OCI-LY1 (cell line): ENCODE measurements at regions not wholly inside any gene's neighbourhood (a gene's known extent, or its start where the extent isn't known, plus 50 kb on each side); places are given as distances from the start of the nearest gene placed in this dataset.

Experiments
- H2AFZ ChIP-seq: fragments of 200-600 bp; sonication (generic), shearing (Covaris generic); 2 replicates; pipeline ENCODE4 v1.6.0; 2014; ENCODE audit warnings: antibody characterized with exemption, mild to moderate bottlenecking, low read length
- H3F3A ChIP-seq: fragments of 200-600 bp; sonication (generic), shearing (Covaris generic); 2 replicates; pipeline ENCODE4 v1.6.0; 2014; ENCODE audit warnings: mild to moderate bottlenecking, antibody characterized with exemption, low read length, moderate library complexity; ENCODE audit not compliant: insufficient read depth
- H3K27ac ChIP-seq: fragments of 200-600 bp; sonication (generic); 2 replicates; pipeline ENCODE4 v1.5.1; 2014; ENCODE audit warnings: low read length, mixed run types, mild to moderate bottlenecking, low read depth; ENCODE audit not compliant: poor library complexity, severe bottlenecking
- H3K27me3 ChIP-seq: fragments of 200-600 bp; sonication (generic); 2 replicates; pipeline ENCODE4 v1.6.0; 2014; ENCODE audit warnings: antibody characterized with exemption, mild to moderate bottlenecking, low read length, moderate library complexity; ENCODE audit not compliant: insufficient read depth
- H3K36me3 ChIP-seq: fragments of 200-600 bp; sonication (generic); 2 replicates; pipeline ENCODE4 v1.6.1; 2014; ENCODE audit warnings: mild to moderate bottlenecking, antibody characterized with exemption, low read length, moderate library complexity, mixed read lengths; ENCODE audit not compliant: insufficient read depth
- H3K4me1 ChIP-seq: fragments of 200-600 bp; sonication (generic); 2 replicates; pipeline ENCODE4 v1.5.1; 2014; ENCODE audit warnings: mild to moderate bottlenecking, low read length, moderate library complexity; ENCODE audit not compliant: insufficient read depth, severe bottlenecking
- H3K4me2 ChIP-seq: fragments of 200-600 bp; sonication (generic), shearing (Covaris generic); 2 replicates; pipeline ENCODE4 v1.6.1; 2014; ENCODE audit warnings: low read length
- H3K4me3 ChIP-seq: fragments of 200-600 bp; sonication (generic); 2 replicates; pipeline ENCODE4 v1.5.1; 2014; ENCODE audit warnings: low read length, low read depth, mild to moderate bottlenecking, mixed read lengths; ENCODE audit not compliant: poor library complexity, severe bottlenecking
- H3K79me2 ChIP-seq: fragments of 200-600 bp; shearing (Covaris generic); 2 replicates; pipeline ENCODE4 v1.6.1; 2016; ENCODE audit warnings: mixed run types, low read length, mixed read lengths; ENCODE audit not compliant: insufficient read depth
- H3K9ac ChIP-seq: fragments of 200-600 bp; sonication (generic), shearing (Covaris generic); 2 replicates; pipeline ENCODE4 v1.6.1; 2014; ENCODE audit warnings: mild to moderate bottlenecking, low read length, mixed read lengths
- H3K9me2 ChIP-seq: fragments of 200-600 bp; sonication (generic), shearing (Covaris generic); 2 replicates; pipeline ENCODE4 v1.6.1; 2014; ENCODE audit warnings: low read depth, mild to moderate bottlenecking, low read length, mixed read lengths
- H3K9me3 ChIP-seq: fragments of 200-600 bp; shearing (Covaris generic); 2 replicates; pipeline ENCODE4 v1.6.1; 2014; ENCODE audit warnings: low read length, mixed read lengths
- H4K20me1 ChIP-seq: fragments of 200-600 bp; sonication (generic), shearing (Covaris generic); 2 replicates; pipeline ENCODE4 v1.6.0; 2016; ENCODE audit warnings: mild to moderate bottlenecking, low read length; ENCODE audit not compliant: insufficient read depth
- CTCF ChIP-seq: fragments of 200-600 bp; sonication (generic), shearing (Covaris generic); IDR thresholded peaks from 2 replicates; pipeline ENCODE4 v1.5.1; 2017; ENCODE audit warnings: mild to moderate bottlenecking, antibody characterized with exemption, low read length, moderate library complexity, mixed read lengths
- EZH2 ChIP-seq: fragments of 200-600 bp; sonication (generic), shearing (Covaris generic); IDR thresholded peaks from 2 replicates; pipeline ENCODE4 v1.8.0; 2017; ENCODE audit warnings: borderline replicate concordance, mixed run types, mild to moderate bottlenecking, antibody characterized with exemption, low read length, moderate library complexity, mixed read lengths

DNA sequence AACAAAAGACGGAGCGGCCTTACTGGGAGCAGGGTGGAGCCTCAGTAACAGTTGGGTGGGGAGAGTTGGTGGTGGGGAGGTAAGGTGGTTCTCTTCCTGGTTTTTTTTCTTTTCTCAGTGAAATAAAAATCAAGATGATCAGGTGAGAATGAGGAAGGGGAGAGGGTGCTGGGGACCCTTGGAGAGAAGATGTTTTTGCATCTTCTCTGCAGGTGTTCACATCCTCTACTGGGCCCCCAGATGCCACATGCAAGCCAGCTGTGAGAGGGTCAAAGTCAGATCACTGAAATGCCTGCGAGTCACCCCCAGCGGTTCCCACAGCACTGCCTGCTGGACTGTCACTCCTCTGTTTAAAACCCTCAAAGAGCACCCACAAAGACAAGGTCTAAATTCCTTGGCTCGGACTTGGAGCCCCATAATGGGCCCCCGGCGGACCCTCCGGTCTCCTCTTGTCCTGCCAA lies 69.8 kb upstream of the FHL2 start:
- no peaks in the 10 kb centered on the region for H3F3A ChIP-seq
- H3K4me2 ChIP-seq = no peak overlapping the region
- H3K27ac ChIP-seq = no peak overlapping the region
- no peaks in the 10 kb centered on the region for H3K79me2 ChIP-seq
- no peaks in the 10 kb centered on the region for H3K4me1 ChIP-seq
- TF ChIP-seq EZH2 = no peak
- TF ChIP-seq CTCF = no peak
- H3K9ac ChIP-seq = no peak overlapping the region
- H3K27me3 ChIP-seq = no peaks in the 10 kb centered on the region; the same call in 1 of the 2 replicates
- H3K4me3 ChIP-seq = no peak overlapping the region
- no peaks in the 10 kb centered on the region for H4K20me1 ChIP-seq
- H2AFZ ChIP-seq = no peak overlapping the region
- H3K9me2 ChIP-seq = no peaks in the 10 kb centered on the region
- no peaks in the 10 kb centered on the region for H3K9me3 ChIP-seq
- H3K36me3 ChIP-seq = no peaks in the 10 kb centered on the region

GRCh38 chr2:105464325-105464724 lies 65.5 kb upstream of the FHL2 start:
- Histone ChIP-seq H3K27ac (no peak overlapping the region), H3K9ac (no peak overlapping the region), H3K4me1 (no peaks in the 10 kb centered on the region), H3K4me3 (no peak overlapping the region), H4K20me1 (no peaks in the 10 kb centered on the region), H3K27me3 (no peaks in the 10 kb centered on the region; the same call in 1 of the 2 replicates), H3F3A (no peaks in the 10 kb centered on the region), H3K9me2 (no peaks in the 10 kb centered on the region), H3K36me3 (no peaks in the 10 kb centered on the region), H3K9me3 (no peaks in the 10 kb centered on the region), H2AFZ (no peak overlapping the region), H3K4me2 (no peak overlapping the region), H3K79me2 (no peaks in the 10 kb centered on the region)
- no peak for TF ChIP-seq EZH2
- no peak for TF ChIP-seq CTCF

- no peak overlapping the region for H3K9ac ChIP-seq
- no peak for TF ChIP-seq CTCF
- no peak for TF ChIP-seq EZH2
- no peak overlapping the region for H3K27ac ChIP-seq
- no peaks in the 10 kb centered on the region for H3F3A ChIP-seq
- no peak overlapping the region for H3K4me3 ChIP-seq
- H3K4me2 ChIP-seq = no peak overlapping the region
- H3K79me2 ChIP-seq = no peaks in the 10 kb centered on the region
- no peaks in the 10 kb centered on the region for H3K9me3 ChIP-seq
- no peaks in the 10 kb centered on the region for H3K4me1 ChIP-seq
- no peaks in the 10 kb centered on the region for H4K20me1 ChIP-seq
- no peak overlapping the region for H2AFZ ChIP-seq
- H3K27me3 ChIP-seq = no peaks in the 10 kb centered on the region
- H3K9me2 ChIP-seq = no peaks in the 10 kb centered on the region
- H3K36me3 ChIP-seq = no peaks in the 10 kb centered on the region
Measured at GRCh38 chr2:105460048-105460732, 61.3 kb upstream of the FHL2 start.
